Kidney tubule cell (primary cell): ENCODE measurements at regions not wholly inside any gene's neighbourhood (a gene's known extent, or its start where the extent isn't known, plus 50 kb on each side); places are given as distances from the start of the nearest gene placed in this dataset.

Source experiments
- DNase-seq: peaks from one replicate; pipeline ENCODE4 v3.0.0-alpha.2; 2018; ENCODE audit warnings: low spot score

DNA sequence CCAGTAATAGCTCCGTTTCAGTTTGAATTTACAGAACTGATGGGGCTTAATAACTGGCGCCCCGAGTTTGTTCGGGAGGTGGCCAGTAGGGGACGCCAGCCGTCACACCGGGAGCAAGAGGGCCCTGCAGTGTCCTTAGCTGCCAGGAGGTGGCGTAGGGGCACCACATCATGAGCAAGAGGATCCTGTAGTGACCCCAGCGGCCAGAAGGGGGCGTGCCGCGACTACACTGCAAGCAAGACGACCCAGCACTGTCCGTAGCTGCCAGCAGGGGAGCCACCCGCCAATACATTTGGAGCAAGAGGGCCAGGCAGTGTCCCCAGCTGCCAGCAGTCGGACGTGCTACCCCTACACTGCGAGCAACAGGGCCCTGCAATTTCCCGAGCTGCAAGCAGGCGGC, 663.7 kb upstream of the B3GAT1 start:
- DNase-seq = peak; percentile 46

DNA sequence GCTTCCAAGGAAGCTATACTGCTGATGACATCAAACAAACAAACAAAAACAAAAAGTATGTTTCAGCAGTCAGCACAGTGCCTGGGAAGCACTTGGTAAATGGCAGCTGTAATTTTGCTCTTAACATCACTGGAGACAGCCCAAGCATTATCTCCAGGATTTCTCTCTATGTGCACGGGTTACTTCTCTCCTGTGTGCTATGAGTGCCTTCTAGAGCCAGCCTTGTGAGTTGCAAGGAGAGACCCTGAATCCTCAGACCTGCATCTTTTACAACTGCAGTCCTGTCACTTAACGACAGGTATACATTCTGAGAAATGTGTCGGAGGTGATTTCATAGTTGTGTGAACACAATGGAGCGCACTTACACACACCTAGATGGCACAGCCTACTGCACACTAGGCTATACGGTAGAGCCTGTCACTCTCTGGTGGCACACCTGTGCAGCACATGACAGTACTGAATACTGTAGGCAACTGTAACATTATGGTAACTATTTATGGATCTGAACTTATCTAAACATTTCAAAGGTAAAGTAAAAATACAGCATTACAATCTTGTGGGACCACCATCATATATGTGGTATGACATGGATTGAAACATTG, 662.5 kb upstream of the B3GAT1 start:
- no peak for DNase-seq

DNA sequence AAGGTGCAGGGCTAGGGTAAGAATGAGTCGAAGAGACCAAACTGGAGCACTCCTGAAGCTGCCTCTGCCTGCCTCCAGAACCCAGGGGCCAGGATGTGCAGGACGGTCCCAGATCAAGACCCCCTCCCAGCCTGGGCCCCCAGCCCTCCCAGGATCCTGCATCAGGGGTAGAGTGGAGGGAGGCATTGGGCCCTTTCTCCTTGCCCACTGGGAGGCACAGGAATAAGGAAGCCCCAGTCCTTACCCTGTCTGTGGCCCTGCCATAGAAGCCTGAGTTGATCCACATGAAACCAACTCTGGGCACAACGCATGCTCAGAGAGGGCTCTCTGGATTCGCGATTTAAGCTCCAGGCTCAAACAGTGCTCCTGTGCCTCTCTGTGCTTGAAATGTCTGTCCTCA, 661.8 kb upstream of the B3GAT1 start:
- DNase-seq = no peak

DNA sequence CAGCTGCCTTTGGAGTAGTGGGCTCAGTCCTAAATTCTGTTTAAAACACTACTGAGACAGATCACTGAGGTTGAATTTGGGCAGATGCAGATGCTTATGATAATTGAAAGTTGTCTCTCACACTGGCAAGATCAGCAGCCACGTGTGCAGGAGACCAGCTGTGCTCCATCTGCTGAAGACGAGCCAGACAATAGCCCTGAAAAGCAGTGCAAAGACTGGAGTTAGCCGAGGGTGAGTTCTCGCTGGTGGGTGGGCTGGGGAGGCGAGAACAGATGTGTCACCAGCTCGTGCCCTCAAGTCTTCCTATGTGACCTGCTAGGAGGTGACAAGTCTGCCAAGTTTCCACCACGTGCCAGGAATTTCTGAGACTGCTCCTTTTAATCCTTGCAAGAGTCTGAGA, 661.3 kb upstream of the B3GAT1 start:
- DNase-seq = no peak

DNA sequence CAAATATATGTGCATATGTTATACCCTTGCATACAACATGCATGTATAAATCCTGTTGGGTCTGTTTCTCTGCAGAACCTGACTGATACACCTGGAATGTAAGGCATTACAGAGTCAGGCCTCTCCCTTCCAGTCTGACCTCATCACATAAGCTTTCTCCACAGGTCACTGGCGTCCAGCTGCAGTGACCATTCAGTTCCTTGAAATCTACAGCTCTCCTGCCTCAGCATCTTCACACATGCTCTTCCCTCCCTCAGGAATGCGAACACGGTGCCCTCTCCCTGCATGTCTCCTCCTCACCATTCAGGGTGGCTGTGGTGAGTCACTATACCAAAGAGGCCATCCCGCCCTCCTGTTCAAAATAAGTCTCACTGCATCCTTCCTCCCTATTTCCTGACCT, 657.8 kb upstream of the B3GAT1 start:
- peak; percentile 92 for DNase-seq

DNA sequence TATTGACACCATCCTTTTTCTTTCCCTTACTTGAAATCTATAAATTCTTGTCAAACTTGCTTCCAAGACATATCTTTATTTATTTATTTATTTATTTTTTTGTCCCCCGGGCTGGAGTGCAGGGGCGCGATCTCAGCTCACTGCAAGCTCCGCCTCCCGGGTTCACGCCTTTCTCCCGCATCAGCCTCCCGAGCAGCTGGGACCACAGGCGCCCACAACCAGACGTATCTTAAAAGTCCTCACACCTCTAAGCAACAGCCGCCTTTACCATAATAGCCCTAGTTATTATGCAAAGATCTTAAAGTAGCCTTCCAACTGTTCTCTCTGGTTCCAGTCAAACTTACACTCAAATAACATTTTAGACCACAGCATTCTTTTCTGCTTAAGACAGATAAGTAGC, 657.0 kb upstream of the B3GAT1 start:
- DNase-seq = no peak

DNA sequence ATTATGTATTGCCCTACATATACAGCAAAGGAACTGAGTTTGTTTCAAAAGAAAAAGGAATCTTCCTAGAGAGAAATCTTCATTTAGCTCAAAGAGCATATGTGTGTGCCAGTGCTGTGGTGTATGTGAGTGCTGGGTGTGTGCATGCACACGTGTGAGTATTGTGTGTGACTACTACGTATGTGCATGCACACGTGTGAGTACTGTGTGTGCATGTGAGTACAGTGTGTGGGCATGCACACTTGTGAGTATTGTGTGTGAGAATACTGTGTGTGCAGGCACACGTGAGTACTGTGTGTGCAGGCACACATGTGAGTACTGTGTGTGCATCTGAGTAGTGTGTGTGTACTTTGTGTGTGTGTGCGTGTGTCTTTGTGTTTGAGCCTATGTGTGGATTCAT, 651.0 kb upstream of the B3GAT1 start:
- no peak for DNase-seq

DNA sequence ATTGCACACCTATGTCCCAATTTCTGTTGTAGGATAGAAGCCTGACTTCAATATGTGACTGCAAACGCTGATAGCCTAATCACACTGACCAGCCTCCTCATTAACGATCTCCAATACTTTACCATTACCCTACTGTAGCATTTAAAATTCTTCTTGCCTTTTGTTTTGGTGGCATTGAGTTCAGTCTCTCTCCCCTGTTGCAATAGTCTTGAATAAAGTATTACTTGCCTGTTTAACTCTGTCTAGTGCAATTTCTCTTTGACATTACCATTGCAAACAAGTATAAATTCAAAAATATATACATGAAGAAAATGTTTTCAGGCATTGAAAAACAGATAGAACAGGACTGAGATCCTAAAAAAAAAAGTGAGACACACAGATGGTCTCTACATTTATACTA, 649.1 kb upstream of the B3GAT1 start:
- DNase-seq = no peak

DNA sequence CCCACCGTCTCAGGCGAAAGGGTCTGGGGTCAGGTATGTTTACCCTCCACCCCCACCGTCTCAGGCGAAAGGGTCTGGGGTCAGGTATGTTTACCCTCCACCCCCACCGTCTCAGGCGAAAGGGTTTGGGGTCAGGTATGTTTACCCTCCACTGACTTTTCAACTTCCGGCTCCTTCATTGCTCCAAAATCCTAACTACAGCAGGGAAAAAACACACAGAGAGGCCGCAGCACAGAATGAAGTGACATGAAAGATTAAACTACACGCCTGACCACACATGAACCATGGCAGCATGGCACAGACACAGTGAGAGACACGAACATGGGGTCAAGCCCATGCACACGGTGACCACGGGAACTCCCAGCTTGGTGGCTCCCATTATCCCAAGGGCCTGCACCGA, 634.9 kb upstream of the B3GAT1 start:
- no peak for DNase-seq

DNA sequence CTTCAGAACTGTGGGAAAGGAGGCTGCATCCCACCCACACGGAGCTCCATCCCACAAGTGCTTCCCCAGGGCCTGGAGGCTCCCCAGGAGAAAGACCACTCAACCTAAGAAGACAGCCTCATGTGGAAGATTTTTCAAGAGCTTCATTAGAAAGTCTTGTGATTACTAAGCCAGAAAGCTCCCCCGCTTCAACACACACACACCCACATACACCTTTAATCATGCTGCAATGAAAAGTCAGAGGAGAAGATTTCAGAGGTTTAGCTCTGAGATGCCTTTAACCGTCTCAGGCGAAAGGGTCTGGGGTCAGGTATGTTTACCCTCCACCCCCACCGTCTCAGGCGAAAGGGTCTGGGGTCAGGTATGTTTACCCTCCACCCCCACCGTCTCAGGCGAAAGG, 634.5 kb upstream of the B3GAT1 start:
- no peak for DNase-seq

DNA sequence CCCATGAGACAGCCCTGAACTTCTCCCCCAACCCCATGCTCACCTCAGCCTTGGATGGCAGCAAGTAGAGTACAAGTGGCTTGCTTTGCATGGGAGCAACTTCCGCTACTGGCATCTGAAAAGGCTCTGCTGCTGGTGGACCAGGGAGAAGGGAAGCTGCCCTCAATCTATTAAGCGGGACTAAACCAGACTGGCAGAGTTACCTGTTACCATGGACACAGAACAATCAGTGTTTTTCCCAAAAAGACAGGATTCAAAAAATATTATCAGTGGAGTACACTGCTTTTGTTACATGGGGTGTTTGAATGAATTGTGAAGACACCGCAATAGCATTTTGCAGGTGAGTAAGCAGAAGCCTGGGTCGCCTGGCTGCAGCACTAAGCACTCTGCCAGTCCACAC, 631.4 kb upstream of the B3GAT1 start:
- DNase-seq = no peak

DNA sequence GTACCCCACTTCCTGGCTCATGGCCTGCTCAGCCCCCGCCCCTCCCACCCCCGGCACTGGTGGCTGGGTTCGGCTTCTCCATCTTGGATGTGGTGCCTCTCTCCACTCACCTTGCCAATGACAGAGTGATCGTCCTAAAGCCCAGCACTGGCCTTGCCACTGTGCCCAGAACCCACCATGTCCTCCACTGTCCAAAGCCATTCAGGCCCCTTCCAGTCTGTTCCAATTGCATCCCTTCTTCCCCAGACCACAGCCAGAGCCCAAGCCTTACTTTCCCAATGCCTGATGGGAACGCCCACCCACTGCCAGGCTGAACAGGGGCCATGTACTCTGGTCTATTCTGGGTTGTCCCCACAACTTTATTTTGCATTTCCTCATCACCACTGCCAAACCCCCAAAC, 625.8 kb upstream of the B3GAT1 start:
- DNase-seq = no peak

DNA sequence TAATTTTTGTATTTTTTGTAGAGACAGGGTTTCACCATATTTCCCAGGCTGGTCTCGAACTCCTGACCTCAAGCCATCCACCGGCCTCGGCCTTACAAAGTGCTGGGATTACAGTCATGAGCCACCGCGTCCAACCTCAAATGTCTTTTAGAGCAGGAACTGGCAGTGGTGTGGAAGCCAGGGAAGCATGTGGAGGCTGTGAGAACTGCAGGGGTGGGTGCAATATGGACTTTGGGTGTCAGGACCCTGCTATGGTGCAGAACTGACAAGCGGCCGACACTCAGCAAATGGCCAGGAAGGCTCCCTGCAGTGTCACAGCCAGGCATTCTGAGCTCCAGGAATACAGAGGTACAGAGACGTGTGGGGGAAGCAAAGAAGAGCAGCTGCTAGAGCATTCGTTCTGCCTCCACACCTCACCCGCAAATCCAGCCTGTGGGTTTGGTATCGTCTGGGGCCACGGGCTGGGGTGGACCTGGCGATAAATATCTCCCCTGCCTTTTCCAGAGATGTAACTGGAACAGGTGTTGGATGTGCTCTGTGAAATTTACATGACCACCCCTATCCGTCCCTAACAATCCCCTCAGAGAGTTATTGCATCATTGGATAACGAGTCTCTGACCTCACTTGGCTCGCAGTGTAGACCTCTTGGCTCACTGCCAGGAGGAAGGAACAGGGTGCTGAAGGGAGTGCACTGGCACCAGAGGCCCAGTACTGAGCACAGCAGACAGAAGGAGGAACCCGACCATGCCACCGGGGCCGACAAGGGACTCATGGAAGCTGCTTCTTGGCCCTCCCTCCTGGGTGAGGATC, 624.7 kb upstream of the B3GAT1 start:
- no peak for DNase-seq

DNA sequence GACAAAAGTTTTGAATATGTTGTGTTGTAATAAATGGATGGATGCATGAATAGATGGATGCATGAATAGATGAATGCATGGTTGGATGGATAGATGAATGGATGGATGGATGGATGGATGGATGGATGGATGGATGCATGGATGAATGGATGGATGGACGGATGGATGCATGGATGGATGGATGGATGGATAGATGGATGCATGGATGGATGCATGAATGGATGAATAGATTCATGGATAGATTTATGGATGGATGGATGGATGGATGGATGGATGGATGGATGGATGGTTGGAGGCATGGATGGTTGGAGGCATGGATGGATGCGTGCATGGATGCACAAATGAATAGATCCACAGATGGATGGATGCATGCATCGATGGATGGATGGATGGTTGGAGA, 623.2 kb upstream of the B3GAT1 start:
- DNase-seq = no peak

DNA sequence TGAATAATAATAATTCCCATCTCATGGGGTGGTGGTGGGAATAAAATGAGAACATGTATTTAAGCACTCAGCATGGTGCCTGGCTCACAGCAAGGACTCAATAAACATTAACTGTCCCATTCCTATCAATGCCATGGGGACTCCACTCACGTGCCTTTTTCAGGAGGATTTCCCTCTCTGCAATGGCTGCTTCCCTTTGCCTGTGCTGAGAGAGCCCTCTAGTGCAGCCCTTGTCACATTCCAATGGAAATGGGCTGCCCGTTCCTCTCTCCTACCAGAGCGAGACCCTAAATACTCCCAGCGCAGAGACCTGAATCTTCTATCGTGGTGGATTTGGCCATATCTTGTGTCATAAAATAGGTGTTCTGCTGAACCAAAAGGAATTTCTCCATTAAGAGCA, 621.5 kb upstream of the B3GAT1 start:
- no peak for DNase-seq

DNA sequence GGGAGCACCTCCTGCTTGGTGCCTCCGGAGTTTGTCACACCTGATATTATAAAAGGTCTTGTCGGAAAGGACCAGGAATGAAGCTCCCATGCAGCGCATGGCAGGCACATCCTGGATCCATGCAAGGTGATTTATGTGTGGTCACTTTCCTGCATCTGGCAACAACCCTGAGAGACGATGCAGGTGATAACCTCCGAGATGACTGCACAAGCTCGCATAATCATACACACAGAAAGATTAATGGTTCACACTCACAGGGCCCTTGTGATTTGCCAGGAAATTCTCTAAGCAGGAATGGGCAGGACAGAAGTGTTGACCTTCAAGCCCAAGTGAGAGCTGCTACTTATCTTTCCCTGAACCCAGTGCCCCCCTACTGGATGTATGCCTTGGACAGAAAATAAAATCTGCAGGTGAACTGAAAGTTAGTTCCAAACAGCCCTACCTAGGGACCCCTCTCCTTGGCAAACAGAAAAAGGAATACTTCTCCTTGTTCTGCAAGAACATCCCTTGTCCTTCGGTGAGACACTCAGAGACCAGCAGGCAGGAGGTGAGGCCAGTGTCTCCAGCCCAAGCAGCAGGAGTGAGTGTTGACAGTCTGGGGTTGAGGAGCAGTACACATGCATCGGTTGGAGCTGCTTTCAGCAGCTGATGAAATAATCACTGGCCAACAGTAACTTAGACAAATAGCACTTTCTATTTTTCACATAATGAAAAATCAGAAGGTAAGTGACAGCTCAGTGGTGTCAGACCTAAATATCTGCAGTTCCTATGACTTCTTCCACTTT, 619.4 kb upstream of the B3GAT1 start:
- no peak for DNase-seq

DNA sequence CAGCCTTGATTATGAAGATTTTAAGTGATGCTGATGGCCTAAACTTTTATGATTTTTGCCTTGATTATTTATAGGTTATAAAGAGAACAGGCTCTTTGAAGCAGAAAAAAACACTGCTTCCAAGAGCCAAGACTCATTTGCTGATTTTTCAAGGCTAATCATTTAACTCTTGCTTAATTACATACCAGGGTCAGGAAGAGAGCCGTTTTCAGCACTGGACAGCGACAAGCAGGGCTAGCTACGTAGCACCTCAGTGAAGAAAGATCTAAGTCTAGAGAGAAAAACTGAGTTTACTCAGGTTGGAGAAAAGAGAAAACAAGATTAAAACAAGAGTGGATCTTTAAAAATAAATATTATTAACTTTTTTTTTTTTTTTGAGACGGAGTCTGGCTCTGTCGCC, 615.4 kb upstream of the B3GAT1 start:
- DNase-seq = peak; percentile 35

DNA sequence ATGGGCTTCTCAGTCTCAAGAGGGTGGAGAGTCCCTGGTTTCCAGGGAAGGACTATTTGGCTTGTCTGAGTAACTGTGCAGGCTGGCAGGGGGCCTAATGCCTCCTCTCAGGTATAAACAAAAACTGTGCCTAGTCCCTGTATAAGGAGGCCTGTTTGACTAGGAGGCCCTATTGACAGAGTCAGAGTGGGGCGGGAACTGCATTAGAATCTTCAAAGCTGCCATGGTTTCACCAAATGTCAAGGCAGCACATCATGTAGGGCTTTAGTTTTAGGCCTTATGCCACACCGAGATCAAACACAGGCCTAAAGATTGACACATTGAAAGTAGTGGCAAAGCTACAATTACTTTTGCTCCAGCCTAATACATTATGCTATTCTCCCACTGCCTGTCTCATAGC, 611.5 kb upstream of the B3GAT1 start:
- no peak for DNase-seq

DNA sequence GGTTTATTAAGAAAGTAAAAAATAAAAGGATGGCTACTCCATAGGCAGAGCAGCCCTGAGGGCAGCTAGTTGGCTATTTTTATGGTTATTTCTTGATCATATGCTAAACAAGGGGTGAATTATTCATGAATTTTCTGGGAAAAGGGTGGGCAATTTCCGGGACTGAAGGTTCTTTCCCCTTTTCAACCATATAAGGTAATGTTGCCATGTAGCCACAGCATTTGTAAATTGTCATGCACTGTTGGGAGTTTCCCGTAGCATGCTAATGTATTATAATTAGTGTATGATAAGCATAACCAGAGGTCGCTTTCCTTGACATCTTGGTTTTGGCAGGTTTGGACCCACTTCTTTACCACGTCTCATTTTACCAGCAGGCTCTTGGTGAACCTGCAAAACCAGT, 610.4 kb upstream of the B3GAT1 start:
- DNase-seq = no peak

DNA sequence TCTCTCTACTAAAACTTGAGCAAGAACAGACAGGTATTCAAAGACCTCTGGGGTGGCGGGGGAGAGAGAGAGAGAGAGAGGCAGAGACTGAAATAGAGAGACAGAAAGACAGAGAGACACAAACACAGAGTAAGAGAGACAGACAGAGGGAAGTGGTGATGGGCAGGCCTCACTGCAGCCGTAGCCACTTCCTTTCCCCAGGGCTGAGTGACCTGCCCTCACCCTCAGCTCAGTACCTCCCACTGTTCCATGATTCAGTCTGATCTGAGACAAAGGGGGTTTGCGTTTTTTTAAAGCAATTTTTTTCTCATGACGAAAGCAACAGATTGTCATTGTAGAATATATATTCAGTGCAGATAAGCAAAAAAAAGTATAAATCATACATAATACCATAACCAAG, 607.9 kb upstream of the B3GAT1 start:
- DNase-seq = no peak

DNA sequence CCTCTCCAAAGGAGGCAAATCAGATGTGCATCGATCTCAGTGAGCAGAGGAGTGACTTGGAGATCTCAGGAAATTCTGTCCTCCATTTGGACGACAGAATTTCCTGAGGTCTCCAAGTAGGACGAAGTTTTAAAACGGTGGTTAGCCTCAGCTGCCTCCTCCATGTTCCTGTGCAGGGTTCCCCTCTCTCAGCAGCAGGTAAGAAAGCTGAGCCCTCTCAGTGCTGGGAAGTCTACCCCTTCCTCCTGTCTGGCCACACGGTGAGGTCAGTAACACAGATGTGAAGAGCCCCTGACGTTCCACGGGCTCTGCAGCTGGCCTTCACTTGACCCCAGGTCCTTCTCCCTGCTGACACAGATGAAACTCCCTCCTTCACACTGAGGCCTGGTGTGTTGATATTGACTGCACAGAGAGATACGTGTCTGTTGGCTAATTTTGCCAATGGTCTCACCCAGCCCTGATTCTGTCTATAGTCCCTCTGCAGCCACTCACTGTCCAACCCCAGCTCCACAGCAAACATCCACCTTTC, 607.4 kb upstream of the B3GAT1 start:
- no peak for DNase-seq

DNA sequence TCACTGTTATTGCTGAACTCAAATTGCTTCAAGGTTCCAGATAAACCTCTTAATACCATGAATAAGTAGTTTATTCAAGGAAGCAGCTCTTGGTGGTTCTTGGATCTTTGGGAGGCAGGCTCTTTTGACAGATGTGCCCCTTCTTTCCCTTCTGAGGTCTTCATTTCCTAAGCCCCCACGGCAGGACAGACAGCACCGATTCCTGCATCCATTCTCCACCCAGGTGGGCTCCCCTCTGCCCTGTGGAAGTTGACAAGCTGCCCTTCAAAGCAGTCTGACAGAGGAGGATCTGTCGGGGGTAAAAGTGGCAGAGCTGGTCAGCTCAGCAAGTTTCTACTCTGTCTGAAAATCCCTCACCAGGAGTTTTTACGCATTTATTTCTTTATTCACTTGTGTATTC, 605.3 kb upstream of the B3GAT1 start:
- DNase-seq = no peak

DNA sequence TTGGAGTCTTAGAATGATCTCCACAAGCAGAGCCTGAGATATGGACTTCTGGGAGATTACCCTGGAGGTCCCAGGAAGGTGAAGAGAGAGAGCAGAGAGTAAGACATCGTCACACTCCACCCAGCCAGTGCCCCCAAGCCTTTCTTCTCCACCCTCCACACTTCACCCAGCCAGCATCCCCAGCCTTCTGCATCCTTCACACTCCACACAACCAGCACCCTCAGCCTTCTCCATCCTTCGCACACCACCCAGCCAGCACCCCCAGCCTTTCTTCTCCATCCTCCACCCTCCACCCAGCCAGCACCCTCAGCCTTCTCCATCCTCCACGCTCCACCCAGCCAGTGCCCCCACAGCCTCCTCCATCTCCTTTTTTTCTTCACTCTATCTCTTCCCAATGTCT, 603.9 kb upstream of the B3GAT1 start:
- no peak for DNase-seq
